GM18858 (cell line): ENCODE measurements at regions not wholly inside any gene's neighbourhood (a gene's known extent, or its start where the extent isn't known, plus 50 kb on each side); places are given as distances from the start of the nearest gene placed in this dataset.
"Not testable (repeated sequence)": the region's sequence is repeated elsewhere in the genome, so short reads cannot be mapped to it uniquely, and the experiment has no call there.

Experiments
- ATAC-seq: cut with Tn5 transposase; IDR thresholded peaks from one replicate; pipeline ENCODE4 v1.9.1; 2021; ENCODE audit not compliant: unreplicated experiment

DNA sequence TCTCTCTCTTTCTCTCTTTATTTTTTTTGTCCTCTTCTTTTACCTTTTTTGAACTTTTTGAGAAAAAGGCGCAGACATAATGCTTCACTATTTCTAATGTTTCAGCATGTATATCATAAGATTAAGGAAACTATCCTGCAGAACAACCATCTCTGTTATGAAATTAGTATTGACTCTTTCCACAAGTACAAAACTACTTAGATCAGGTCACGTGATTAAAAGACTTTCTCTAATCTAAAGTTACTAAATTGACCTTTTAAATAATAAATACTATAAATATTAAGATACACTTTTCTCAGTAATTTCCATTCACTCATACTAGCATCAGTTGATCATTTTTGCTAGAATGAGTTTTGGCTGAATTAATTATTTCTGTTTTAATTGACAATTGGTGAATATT is 844.5 kb upstream of the LRFN5 start:
- ATAC-seq: no peak

DNA sequence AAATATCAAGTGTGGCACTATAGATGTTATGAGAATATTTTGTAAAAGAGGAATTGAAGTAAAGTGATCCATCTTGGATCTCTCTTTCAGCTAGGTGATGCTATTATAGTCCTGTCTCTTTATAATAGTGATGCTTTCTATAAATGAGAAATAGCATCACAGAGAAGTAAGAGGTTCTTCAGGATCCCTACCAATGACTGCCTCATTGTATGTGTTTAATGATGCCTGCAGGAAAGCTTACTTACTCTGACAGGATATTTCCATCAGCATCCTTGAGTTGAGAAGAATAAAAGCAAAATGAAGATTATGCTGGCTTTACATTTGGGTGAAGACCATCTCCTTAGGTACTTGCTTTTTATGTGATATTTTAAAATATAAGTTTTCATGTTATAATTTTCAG is 846.0 kb upstream of the LRFN5 start:
- ATAC-seq: no peak

DNA sequence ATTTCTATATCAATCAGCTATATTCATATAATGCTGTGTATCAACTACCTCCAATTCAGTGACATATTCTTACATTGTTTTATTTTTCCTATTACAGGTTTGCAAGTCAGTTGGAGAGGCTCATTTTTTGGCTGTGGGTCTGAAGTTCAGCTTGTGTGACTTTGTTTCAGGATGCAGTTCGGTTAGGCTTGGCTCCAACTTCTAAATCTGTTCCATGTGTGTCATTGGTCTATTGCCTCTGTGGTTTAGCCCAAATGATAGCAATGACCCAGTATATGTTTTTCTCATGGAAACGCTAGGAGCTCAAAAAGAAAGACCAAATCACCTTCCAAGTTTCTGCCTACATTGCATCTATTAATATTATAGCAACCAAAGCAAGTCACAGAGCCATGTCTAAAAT is 848.6 kb upstream of the LRFN5 start:
- no peak for ATAC-seq

DNA sequence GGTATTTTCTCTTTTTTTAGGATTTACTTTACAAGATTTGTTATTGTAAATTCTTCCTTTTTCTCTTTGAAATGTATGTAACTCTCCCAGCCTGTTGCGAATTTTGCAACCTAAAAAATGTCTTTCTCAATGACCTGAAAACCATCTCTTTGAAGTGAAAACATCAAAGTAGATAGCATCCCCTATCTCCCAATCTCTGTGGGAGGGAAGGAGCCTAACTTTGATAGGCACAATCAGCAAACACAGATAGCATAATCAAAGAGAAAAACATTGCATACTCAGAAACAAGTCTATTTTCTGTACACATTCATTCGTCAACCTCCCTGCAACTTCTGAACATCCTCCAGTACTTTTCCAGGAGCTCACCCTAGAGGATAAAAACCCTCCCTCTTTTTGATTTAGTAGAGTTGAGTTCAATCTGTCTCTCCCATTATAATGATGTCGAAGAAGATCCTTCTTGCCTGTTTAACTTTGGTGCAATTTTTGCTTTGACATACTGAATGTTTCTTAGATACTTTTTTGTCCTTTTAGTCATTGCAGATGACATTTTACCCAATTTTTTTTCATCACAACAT is 849.2 kb upstream of the LRFN5 start:
- ATAC-seq: no peak

DNA sequence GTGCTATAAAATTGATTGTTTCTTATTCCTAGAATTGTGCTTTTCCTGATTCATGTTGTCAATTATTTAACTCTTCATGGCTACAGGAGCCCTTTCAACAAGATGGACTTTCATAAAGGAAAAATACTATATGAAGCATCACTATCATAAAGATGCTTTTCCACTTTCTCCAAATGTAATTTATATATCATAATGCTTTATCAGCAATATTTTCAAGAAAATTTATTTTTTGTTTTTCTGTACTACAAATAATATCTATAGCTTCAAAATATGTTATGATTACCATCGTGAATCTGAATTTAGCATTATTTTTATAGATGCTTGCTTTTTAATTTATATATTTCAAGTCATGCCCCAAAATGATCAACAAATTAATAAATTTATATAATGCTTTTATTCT is 873.5 kb upstream of the LRFN5 start:
- ATAC-seq: no peak

DNA sequence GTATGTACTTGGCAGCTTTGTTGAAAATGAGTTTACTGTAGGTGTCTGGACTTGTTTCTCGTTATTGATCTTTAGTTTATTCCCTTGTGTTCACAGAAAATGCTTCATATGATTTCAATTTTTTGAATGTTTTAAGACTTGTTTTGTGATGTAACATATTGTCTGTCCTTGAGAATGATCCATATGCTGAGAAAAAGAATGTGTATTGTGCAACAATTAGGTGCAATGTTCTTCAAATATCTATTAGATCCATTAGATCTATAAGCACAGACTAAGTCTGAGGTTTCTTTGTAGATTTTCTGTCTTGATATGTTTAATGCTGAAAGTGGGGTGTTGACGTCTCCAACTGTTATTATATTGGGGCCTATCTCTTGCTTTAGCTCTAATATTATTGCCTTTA is 879.6 kb upstream of the LRFN5 start:
- ATAC-seq: no peak

DNA sequence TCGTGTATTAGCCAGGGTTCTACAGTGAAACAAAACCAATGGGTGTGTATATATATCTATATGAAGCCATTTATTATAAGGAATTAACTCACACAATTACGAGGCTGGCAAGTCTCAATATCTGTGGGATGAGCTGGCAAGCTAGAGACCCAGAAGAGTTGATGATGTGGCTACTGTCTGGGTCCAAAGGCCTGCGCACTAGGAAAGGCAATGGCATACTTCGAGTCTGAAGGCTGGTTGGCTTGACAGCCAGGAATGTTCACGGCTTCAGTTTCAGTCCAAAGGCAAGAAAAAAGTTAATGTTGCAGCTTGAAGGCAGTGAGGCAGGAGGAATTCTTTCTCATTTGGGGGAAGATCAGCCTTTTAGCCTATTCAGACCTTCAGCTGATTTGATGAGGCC is 893.3 kb upstream of the LRFN5 start:
- ATAC-seq: no peak

DNA sequence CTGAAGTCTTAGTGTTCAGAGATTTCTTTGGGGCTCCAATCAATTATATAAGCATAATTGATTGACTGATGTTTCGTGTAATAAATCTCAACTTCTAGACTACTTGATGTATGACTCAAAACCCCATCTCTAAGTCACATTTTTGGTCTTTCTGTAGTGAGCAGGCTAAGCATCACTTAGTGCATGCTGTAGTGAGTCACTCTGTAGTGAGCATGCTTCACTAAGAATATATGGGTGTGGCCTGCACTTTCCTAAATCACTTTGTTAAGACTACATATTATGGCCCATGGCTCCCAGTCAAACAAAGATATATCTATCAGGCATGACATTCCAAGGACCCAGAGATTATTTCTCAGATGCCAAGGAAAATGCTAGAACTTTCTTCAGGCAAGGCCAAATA is 909.4 kb upstream of the LRFN5 start:
- no peak for ATAC-seq

DNA sequence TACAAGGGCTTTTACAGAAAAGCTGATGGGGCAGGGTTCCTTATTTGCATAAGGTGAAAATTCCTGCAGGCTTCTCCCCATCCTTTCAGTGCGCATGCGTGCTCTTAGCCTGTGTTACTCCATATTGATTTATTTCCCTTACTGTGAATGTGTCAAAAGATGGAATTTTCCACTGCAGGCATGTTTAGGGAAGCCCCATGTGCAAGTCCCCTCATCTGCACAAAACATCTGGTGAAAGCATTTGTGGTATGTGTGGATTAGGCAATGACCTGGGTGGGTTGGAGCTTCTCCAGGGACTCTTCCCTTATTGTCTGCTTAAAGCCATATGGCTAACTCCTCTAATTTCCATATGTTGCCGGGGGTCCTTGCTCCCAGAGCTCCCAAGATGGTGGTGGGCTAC is 912.7 kb upstream of the LRFN5 start:
- ATAC-seq: no peak

DNA sequence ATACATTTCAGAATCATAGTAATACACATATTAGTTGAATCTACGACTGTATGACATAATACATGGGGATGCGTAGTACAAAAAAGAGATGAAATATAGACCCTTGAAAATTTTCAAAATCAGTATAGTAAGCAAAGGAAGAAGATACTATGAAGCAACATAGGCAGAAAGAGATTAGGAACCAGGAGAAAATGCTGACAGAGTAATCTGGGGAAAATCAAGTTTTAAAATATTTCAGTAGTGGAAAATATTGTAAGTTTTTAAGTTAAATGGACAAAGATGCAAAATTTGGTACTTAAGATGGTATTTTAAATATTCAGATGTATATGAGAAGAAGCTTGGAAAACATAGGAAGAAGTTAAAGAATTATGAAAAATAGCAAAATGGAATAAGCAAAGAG is 915.6 kb upstream of the LRFN5 start:
- ATAC-seq: no peak

DNA sequence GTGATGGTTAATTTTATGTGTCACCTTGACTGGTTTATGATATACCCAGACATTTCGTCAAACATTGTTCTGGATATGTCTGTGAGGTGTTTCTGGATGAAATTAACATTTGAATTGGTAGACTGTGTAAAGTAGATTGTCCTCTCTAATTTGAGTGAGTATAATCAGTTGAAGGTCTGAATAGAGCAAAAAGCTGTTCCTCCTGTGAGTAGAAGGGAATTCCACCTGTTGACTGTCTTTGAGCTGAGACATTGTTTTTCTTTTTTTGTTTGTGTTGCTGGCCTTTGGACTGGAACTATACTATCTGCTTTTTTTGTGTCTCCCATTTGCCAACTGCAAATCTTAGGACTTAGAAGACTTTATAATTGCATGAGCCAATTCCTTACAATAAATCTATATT is 920.9 kb upstream of the LRFN5 start:
- ATAC-seq: no peak

DNA sequence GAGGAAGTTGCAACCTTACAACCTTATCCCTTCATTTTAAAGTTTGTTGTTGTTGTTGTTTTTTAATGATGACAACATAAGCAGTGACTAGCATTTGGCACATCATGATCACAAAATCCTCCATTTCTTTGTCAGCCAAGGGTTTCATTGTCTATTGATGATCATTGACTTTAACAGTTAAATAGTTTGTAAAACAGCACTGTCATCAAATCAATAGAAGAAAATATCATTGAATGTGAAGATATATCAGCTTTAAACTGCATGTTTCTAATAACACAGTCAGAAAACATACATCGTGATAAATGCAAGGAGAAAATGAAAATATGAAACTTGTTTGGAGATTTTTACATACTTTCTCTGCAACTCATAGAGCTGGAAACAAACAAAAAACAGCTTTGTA is 922.3 kb upstream of the LRFN5 start:
- no peak for ATAC-seq

DNA sequence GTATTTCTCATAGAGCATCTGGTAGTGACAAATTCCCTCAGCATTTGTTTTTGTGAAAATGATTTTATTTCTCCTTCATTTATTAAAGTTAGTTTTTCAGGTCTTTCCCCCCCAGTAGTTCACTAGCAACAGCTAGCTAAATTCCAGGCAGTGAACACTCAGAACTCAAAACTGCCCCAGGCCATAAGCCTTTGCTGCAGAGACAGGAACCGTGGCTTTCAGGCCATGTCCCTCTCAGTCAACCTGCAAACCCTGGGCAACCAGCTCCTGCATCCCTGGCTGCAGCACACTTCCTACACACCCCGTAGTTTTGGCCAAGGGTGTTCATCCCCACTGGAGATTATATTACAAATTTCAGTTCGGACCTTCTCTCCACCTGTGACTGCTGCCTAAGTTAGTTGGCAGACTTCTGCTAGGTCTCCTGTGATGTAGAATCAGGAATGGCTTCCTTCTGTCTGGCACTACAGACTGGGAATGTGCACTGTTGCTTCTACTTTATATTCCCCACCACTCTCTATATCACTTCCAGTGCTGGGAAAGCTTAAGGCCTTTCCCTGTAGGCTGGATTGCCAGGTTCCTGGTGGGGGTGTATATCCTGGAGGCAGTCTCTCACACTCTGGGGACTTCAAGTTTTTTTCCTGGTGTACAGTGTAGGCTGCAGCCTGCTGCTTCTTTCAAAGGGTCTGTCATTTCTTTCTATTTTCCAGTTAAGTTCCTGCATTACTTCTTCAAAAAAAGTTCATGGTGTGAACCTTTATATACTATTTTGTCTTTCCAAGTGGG is 924.4 kb upstream of the LRFN5 start:
- no peak for ATAC-seq

DNA sequence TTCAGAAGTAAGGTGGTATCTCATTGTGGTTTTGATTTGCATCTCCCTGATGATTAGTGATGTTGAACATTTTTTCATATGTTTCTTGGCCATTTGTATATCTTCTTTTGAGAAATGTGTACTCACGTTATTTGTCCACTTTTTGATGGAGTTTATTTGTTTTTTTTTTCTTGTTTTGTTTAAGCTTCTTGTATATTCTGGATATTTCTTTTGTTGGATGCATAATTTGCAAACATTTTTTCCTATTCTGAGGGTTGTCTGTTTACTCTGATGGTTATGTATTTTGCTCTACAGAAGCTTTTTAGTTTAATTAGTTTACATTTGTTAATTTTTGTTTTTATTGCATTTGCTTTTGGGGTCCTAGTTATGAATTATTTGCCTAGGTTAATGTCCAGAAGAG is 927.4 kb upstream of the LRFN5 start:
- no peak for ATAC-seq

DNA sequence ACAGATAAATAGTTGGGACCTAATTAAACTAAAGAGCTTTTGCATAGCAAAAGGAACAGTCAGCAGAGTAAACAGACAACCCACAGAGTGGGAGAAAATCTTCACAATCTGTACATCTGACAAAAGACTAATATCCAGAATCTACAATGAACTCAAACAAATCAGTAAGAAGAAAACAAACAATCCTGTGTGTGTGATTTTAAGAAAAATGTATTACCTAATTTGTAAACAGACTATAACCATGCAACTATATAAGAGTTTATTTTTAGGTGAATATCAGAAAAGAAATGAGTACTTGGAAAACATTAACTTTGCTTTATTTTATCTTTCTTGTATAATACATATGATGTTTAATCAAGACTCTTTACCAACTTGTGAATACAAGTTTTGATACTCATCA is 929.5 kb upstream of the LRFN5 start:
- ATAC-seq: not testable (repeated sequence)

DNA sequence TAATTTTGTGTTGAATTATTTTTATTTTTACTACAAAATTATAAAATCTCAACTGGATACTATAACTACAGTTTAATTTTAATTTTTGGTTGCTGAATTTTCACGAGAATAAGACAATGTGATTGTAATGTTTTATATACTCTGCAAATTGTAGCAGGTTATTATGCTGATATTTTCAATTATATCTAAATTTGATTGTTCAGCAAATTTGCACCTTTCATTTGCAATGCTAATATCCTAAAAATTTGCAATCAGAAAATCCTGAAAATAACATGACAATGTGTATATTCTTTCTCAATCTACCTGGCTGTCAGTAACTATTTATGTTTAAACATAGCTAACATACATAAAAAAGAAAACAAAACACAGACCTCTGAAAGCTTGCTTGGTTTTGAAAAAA is 932.2 kb upstream of the LRFN5 start:
- no peak for ATAC-seq

DNA sequence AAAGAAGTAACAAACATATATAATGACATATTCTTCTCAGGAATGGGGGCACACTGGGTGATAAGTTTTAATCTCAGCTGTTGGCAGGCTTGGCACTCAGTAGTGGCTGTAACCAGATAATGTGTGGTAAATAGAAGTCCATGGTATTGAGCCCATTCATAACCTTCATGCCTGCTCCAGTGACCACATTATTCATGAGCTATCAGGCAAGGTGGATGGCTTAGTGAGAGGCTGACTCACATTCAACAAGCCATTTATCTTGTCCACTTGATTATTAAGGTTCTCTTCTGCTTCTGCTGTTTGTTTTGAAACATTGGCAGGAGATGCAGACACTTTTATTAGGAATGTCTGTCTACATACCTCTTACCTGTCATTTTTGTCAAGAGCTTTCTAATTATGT is 950.4 kb upstream of the LRFN5 start:
- no peak for ATAC-seq

DNA sequence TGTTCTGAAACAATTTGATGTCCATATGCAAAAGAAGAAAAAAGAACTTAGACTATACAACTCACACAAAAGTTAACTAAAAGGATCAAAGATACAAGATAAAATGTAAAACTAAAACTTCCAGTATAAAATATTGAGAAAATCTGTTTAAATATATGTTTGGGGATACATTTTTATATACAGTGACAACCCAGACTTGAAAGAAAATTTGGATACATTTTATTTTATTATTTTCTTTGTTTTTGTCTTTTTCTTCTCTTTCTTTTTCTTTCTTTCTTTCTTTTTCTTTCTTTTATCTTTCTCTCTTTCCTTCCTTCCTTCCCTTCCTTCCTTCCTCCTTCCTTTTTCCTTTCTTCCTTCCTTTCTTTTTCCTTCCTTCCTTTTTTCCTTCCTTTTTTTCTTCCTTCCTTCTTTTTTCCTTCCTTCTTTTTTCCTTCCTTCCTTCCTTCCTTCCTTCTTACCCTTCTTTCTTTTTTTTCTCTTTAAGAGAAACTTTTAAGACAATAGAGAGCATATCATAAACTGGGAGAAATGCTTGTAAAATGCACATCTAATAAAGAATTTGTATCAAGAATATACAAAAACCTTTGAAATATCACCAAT is 954.5 kb upstream of the LRFN5 start:
- no peak for ATAC-seq

DNA sequence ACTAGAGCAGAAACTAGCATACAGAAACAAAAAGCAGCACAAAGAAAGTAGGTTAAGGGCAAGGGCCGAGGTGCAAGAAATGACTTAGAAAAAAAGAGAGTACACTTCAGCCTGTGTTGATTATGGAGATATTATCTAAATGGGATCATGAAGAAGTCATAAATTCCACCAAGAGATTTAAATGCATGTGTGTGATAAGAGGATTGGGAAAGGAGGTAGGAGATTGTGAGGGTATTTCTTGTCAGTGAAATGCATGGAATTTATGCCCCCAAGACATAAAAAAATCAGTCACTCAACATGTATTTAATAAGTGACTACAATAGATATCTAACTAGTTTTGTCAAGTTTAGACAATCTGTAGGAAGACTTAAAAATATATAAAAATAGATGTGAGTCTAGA is 976.2 kb upstream of the LRFN5 start:
- ATAC-seq: no peak

DNA sequence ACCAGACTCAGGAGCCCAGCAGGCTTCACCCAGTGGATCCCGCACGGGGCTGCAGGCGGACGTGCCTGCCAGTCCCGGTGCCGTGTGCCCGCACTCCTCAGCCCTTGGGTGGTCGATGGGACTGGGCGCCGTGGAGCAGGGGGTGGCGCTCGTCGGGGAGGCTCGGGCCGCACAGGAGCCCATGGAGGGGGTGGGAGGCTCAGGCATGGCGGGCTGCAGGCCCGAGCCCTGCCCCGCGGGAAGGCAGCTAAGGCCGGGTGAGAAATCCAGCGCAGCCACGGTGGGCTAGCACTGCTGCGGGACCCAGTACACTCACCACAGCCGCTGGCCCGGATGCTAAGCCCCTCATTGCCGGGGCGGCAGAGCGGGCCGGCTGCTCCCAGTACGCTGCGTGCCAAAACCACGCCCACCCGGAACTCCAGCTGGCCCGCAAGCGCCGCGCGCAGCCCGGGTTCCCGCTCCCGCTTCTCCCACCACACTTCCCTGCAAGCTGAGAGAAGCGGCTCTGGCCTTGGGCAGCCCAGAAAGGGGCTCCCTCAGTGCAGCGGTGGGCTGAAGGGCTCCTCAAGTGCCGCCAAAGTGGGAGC is 977.0 kb upstream of the LRFN5 start:
- not testable (repeated sequence) for ATAC-seq

DNA sequence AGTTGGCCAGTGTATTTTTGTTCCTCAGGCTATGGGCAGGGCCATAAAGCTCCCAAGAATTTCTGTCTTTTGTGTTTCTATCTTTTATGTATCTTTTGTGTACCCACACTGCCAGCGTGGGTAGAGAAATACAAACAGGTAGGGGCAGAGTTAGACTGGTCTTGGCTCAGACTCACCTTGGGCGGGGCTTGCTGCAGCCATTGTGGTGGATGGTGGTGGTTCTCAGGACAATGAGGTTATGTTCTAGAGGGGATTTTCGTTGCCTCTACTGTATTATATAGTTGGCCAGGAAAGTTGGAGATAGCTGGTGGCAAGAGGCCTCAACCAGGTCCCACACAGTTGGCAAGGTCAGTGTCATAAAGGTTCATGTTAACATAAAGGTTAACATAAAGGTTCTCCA is 977.5 kb upstream of the LRFN5 start:
- ATAC-seq: no peak

DNA sequence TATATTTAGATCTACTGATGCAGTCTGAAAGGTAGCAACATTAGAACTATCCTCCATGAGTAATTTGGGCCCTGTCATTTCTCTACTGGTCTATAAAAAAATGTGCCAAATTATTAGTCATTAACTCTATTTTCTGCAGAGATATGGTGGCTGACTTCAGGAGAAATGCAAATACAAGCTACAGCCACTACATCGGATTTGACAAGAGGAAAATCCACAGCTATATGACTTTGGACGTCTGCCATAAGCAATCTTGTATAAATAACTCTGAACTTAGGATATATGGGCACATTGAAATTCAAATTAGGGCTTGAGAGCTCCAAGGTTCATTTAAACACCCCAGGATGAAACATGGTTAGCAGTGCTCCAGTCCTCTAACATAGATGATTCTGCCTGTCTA is 983.0 kb upstream of the LRFN5 start:
- ATAC-seq: no peak
